ENCODE measurements at regions not wholly inside any gene's neighbourhood (a gene's known extent, or its start where the extent isn't known, plus 50 kb on each side); places are given as distances from the start of the nearest gene placed in this dataset.

GRCh38 chr6:102187186-102187585 lies 793.7 kb downstream of the GRIK2 start:
- no peak for TF ChIP-seq CTCF (conservative IDR thresholded peaks at IDR 0.05; ENCODE audit: low read length)
- H3K4me3 ChIP-seq (ENCODE audit: low read length) = no peak overlapping the region

GRCh38 chr6:102195311-102195710 lies 801.8 kb downstream of the GRIK2 start:
- no peak for DNase-seq (ENCODE audit: low read depth)
- no peak overlapping the region for H3K4me3 ChIP-seq (ENCODE audit: low read length)
- no peak for TF ChIP-seq CTCF (conservative IDR thresholded peaks at IDR 0.05; ENCODE audit: low read length)

More at GRCh38 chr6:102187186-102187585, 793.7 kb downstream of the GRIK2 start:
- DNase-seq (ENCODE audit: low read depth) = no peak

GRCh38 chr6:102197211-102197610 lies 803.7 kb downstream of the GRIK2 start:
- DNase-seq (ENCODE audit: low read depth) = no peak
- H3K4me3 ChIP-seq (ENCODE audit: low read length) = no peak overlapping the region
- no peak for TF ChIP-seq CTCF (conservative IDR thresholded peaks at IDR 0.05; ENCODE audit: low read length)

GRCh38 chr6:102204351-102204750 lies 810.8 kb downstream of the GRIK2 start:
- no peak for TF ChIP-seq CTCF (conservative IDR thresholded peaks at IDR 0.05; ENCODE audit: low read length)
- DNase-seq (ENCODE audit: low read depth) = no peak
- H3K4me3 ChIP-seq (ENCODE audit: low read length) = no peak overlapping the region

- no peak for DNase-seq (ENCODE audit: low read depth)
- H3K4me3 ChIP-seq (ENCODE audit: low read length) = no peak overlapping the region
- no peak for TF ChIP-seq CTCF (conservative IDR thresholded peaks at IDR 0.05; ENCODE audit: low read length)
Measured at GRCh38 chr6:102215425-102215824, 821.9 kb downstream of the GRIK2 start.

- no peak overlapping the region for H3K4me3 ChIP-seq (ENCODE audit: low read length)
- TF ChIP-seq CTCF (conservative IDR thresholded peaks at IDR 0.05; ENCODE audit: low read length) = no peak
- DNase-seq (ENCODE audit: low read depth) = no peak
Measured at GRCh38 chr6:102216232-102216631, 822.7 kb downstream of the GRIK2 start.

- no peak for TF ChIP-seq CTCF (conservative IDR thresholded peaks at IDR 0.05; ENCODE audit: low read length)
- no peak overlapping the region for H3K4me3 ChIP-seq (ENCODE audit: low read length)
- no peak for DNase-seq (ENCODE audit: low read depth)
Measured at GRCh38 chr6:102223942-102224341, 830.4 kb downstream of the GRIK2 start.

Measured in AG10803 (cell line).